SK-N-SH (cell line): ENCODE measurements at regions not wholly inside any gene's neighbourhood (a gene's known extent, or its start where the extent isn't known, plus 50 kb on each side); places are given as distances from the start of the nearest gene placed in this dataset.

ENCODE experiments used
- CTCF ChIA-PET: fragments of 300-600, 350-600 bp; formaldehyde crosslinking; extraction: SDS; loops from one replicate; lab custom pipeline; 2021; lab: Yijun Ruan, JAX
- POLR2A ChIA-PET: fragments of 350-600 bp; sonication (Branson Sonifier 250); formaldehyde crosslinking; extraction: SDS; loops from one replicate; lab custom pipeline; 2020; ENCODE audit warnings: antibody characterized with exemption, inconsistent platforms; lab: Yijun Ruan, JAX
- DNase-seq: peaks from one replicate; pipeline ENCODE4 v3.0.0; 2012
- H2AFZ ChIP-seq: fragments of 200-600 bp; sonication (generic); 2 replicates; pipeline ENCODE4 v1.8.1; 2016; ENCODE audit warnings: antibody characterized with exemption, mild to moderate bottlenecking, low read depth
- H3F3A ChIP-seq: fragments of 200-600 bp; sonication (generic); replicated peaks from 2 replicates; pipeline ENCODE3; 2016; ENCODE audit warnings: antibody characterized with exemption, mild to moderate bottlenecking; ENCODE audit not compliant: insufficient read depth
- H3K27ac ChIP-seq, 2 experiments: fragments of 200-500 bp in 1 of 2; fragments of 200-600 bp in 1 of 2; sonication (Bioruptor generic) in 1 of 2; sonication (generic), shearing (Covaris generic) in 1 of 2; 2 replicates each; pipeline versions ENCODE4 v1.5.1 to v1.6.1; 2014 to 2016; ENCODE audit warnings: low read depth in 2 of 2, inconsistent platforms in 1 of 2, low read length in 1 of 2, mild to moderate bottlenecking in 1 of 2, mixed read lengths in 1 of 2
- H3K27me3 ChIP-seq: fragments of 200-600 bp; sonication (generic), shearing (Covaris generic); 2 replicates; pipeline ENCODE4 v1.6.1; 2016; ENCODE audit warnings: mixed run types; ENCODE audit not compliant: insufficient read depth
- H3K36me3 ChIP-seq, 2 experiments: fragments of 200-500 bp in 1 of 2; fragments of 200-600 bp in 1 of 2; sonication (Bioruptor generic) in 1 of 2; sonication (generic) in 1 of 2; replicated peaks in 1 of 2; 2 replicates each; pipeline versions ENCODE3 to v1.5.1; 2014 to 2016; ENCODE audit warnings: low read length in 1 of 2, mild to moderate bottlenecking in 1 of 2; ENCODE audit not compliant: insufficient read depth in 2 of 2, control insufficient read depth in 1 of 2
- H3K4me1 ChIP-seq, 2 experiments: fragments of 200-500 bp in 1 of 2; fragments of 200-600 bp in 1 of 2; sonication (Bioruptor generic) in 1 of 2; sonication (generic), shearing (Covaris generic) in 1 of 2; 2 replicates each; pipeline versions ENCODE4 v1.5.1 to v1.6.1; 2014 to 2016; ENCODE audit warnings: low read depth in 1 of 2, low read length in 1 of 2, mixed run types in 1 of 2; ENCODE audit not compliant: insufficient read depth in 2 of 2, control insufficient read depth in 1 of 2
- H3K4me2 ChIP-seq: fragments of 200-600 bp; sonication (generic), shearing (Covaris generic); 2 replicates; pipeline ENCODE4 v1.6.1; 2017; ENCODE audit warnings: mixed run types
- H3K4me3 ChIP-seq, 2 experiments: fragments of 200-500 bp in 1 of 2; fragments of 200-600 bp in 1 of 2; sonication (Bioruptor generic) in 1 of 2; sonication (generic), shearing (Covaris generic) in 1 of 2; 2 replicates each; pipeline versions ENCODE4 v1.5.1 to v1.8.1; 2014 to 2016; ENCODE audit warnings: low read depth in 2 of 2, inconsistent platforms in 1 of 2, low read length in 1 of 2, mild to moderate bottlenecking in 1 of 2, mixed read lengths in 1 of 2, moderate library complexity in 1 of 2
- H3K79me2 ChIP-seq: fragments of 200-600 bp; sonication (generic); 2 replicates; pipeline ENCODE4 v1.8.1; 2017; ENCODE audit warnings: mild to moderate bottlenecking; ENCODE audit not compliant: insufficient read depth
- H3K9ac ChIP-seq: fragments of 200-600 bp; sonication (generic); 2 replicates; pipeline ENCODE4 v1.6.1; 2017; ENCODE audit warnings: mixed run types
- H3K9me2 ChIP-seq: fragments of 200-600 bp; sonication (generic); 2 replicates; pipeline ENCODE4 v1.6.1; 2017; ENCODE audit warnings: mixed run types
- H3K9me3 ChIP-seq: fragments of 200-600 bp; sonication (generic); 2 replicates; pipeline ENCODE4 v1.6.1; 2017; ENCODE audit warnings: mixed run types, mild to moderate bottlenecking, moderate library complexity
- H4K20me1 ChIP-seq: fragments of 200-600 bp; sonication (generic); 2 replicates; pipeline ENCODE4 v1.6.1; 2017; ENCODE audit warnings: mild to moderate bottlenecking, mixed run types; ENCODE audit not compliant: insufficient read depth
- EZH2phosphoT487 ChIP-seq: fragments of 200-600 bp; sonication (generic); IDR thresholded peaks from 2 replicates; pipeline ENCODE4 v1.6.1; 2017; ENCODE audit warnings: low read depth, mixed run types, mild to moderate bottlenecking, antibody characterized with exemption, moderate library complexity, borderline replicate concordance
- FOSL2 ChIP-seq: IDR thresholded peaks from 2 replicates; pipeline ENCODE4 v1.4.0; 2012; ENCODE audit warnings: low read depth, mild to moderate bottlenecking, moderate library complexity, borderline replicate concordance
- JUND ChIP-seq: IDR thresholded peaks from 2 replicates; pipeline ENCODE4 v1.4.0; 2012
- MXI1 ChIP-seq: IDR thresholded peaks from 2 replicates; pipeline ENCODE4 v1.6.1; 2012; ENCODE audit warnings: mild to moderate bottlenecking, low read depth, low read length, improper control_type of control experiment
- REST ChIP-seq: IDR thresholded peaks from 2 replicates; pipeline ENCODE4 v1.6.1; 2012; ENCODE audit warnings: mild to moderate bottlenecking, low read depth, low read length, moderate library complexity
- RFX5 ChIP-seq: IDR thresholded peaks from 2 replicates; pipeline ENCODE4 v1.6.1; 2012; ENCODE audit warnings: mild to moderate bottlenecking, improper control_type of control experiment, low read length
- TAF1 ChIP-seq: IDR thresholded peaks from 2 replicates; pipeline ENCODE4 v1.6.1; 2012; ENCODE audit warnings: low read depth, mild to moderate bottlenecking, low read length, moderate library complexity, borderline replicate concordance
- TEAD4 ChIP-seq: IDR thresholded peaks from 2 replicates; pipeline ENCODE4 v1.4.0; 2012; ENCODE audit warnings: mild to moderate bottlenecking, borderline replicate concordance; ENCODE audit not compliant: insufficient read depth
- USF2 ChIP-seq: fragments of 150-350 bp; IDR thresholded peaks from 2 replicates; pipeline ENCODE4 v1.6.1; 2017; ENCODE audit warnings: antibody characterized with exemption, low read length, low read depth, borderline replicate concordance
- WGBS: methylation state at CpG from one replicate; pipeline ENCODE4 v1.1.6; 2017; ENCODE audit warnings: low lambda C conversion rate; 5-methylcytosine and 5-hydroxymethylcytosine counted together
- TF ChIP-seq, protein P1 (sequence below): fragments of 150-350 bp; IDR thresholded peaks from 2 replicates; pipeline ENCODE4 v1.6.1; 2016; ENCODE audit warnings: mild to moderate bottlenecking, low read depth, low read length
- TF ChIP-seq, protein P2 (sequence below): IDR thresholded peaks from 2 replicates; pipeline ENCODE4; 2012

DNA sequence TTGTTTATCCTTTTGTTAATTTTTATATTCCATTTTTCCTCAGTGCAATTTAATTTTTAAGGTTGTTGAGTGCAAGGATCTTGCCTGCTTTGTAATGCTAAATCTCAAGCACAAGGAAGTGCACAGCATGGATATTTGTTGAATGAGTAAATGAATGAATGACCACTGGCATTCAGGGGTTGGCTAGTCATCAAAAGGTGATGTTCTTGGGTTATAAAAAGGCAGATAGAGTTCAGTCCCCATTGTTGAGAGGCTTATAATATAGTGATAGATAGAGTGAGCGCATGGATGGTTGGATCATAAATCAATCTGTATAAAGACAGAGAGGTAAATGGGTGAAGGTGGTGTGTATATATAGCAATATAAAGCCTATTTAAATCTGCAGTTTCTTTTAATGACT, 193.2 kb upstream of the KLF6 start:
- Histone ChIP-seq H3K36me3 (no peaks in the 10 kb centered on the region), H3K4me2 (no peak overlapping the region), H3K27ac (no peak overlapping the region), H3K27me3 (no peaks in the 10 kb centered on the region), H3K4me1 (no peaks in the 10 kb centered on the region; a peak in 1 of 4 replicates), H4K20me1 (no peaks in the 10 kb centered on the region), H3K9me2 (no peaks in the 10 kb centered on the region), H3K79me2 (no peaks in the 10 kb centered on the region), H3F3A (peaks cover 3% of the 10 kb centered on the region), H3K9me3 (no peaks in the 10 kb centered on the region), H2AFZ (no peak overlapping the region), H3K4me3 (no peak overlapping the region), H3K9ac (no peak overlapping the region)
- ChIA-PET POLR2A (no interaction called here), CTCF (no interaction called here)
- no peak for TF ChIP-seq TEAD4
- no peak for TF ChIP-seq FOSL2
- TF ChIP-seq, protein P1, sequence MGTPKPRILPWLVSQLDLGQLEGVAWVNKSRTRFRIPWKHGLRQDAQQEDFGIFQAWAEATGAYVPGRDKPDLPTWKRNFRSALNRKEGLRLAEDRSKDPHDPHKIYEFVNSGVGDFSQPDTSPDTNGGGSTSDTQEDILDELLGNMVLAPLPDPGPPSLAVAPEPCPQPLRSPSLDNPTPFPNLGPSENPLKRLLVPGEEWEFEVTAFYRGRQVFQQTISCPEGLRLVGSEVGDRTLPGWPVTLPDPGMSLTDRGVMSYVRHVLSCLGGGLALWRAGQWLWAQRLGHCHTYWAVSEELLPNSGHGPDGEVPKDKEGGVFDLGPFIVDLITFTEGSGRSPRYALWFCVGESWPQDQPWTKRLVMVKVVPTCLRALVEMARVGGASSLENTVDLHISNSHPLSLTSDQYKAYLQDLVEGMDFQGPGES: no peak
- TF ChIP-seq RFX5: no peak
- TF ChIP-seq USF2: no peak
- TF ChIP-seq MXI1: no peak
- TF ChIP-seq EZH2phosphoT487: no peak
- TF ChIP-seq, protein P2, sequence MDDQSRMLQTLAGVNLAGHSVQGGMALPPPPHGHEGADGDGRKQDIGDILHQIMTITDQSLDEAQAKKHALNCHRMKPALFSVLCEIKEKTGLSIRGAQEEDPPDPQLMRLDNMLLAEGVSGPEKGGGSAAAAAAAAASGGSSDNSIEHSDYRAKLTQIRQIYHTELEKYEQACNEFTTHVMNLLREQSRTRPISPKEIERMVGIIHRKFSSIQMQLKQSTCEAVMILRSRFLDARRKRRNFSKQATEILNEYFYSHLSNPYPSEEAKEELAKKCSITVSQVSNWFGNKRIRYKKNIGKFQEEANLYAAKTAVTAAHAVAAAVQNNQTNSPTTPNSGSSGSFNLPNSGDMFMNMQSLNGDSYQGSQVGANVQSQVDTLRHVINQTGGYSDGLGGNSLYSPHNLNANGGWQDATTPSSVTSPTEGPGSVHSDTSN: no peak
- no peak for TF ChIP-seq JUND
- TF ChIP-seq TAF1: no peak
- no peak for TF ChIP-seq REST
- WGBS: 96% methylated on average over 1 of the region's 1 CpG
- DNase-seq: no peak
